Upper lobe of right lung (tissue), 1 donor: ENCODE measurements at regions not wholly inside any gene's neighbourhood (a gene's known extent, or its start where the extent isn't known, plus 50 kb on each side); places are given as distances from the start of the nearest gene placed in this dataset.

Source experiments
- ATAC-seq: fragments of 200-7000 bp; cut with Tn5 transposase; one replicate; pipeline ENCODE4 v1.9.1; 2020; ENCODE audit warnings: mild to moderate bottlenecking, moderate library complexity
- DNase-seq: peaks from one replicate; pipeline ENCODE4 v3.0.0-alpha.2; 2020
- H3K27ac ChIP-seq: fragments of 200-600 bp; one replicate; pipeline ENCODE4 v1.8.0; 2022
- H3K27me3 ChIP-seq: fragments of 200-600 bp; one replicate; pipeline ENCODE4 v1.8.0; 2022; ENCODE audit warnings: mild to moderate bottlenecking
- H3K36me3 ChIP-seq: fragments of 200-600 bp; one replicate; pipeline ENCODE4 v1.8.0; 2022
- H3K4me1 ChIP-seq: fragments of 200-600 bp; one replicate; pipeline ENCODE4 v1.8.0; 2022
- H3K4me3 ChIP-seq: fragments of 200-600 bp; one replicate; pipeline ENCODE4 v1.8.0; 2022; ENCODE audit warnings: mild to moderate bottlenecking
- H3K9me3 ChIP-seq: fragments of 200-600 bp; one replicate; pipeline ENCODE4 v1.8.0; 2022
- CTCF ChIP-seq: fragments of 200-600 bp; IDR thresholded peaks from one replicate; pipeline ENCODE4 v1.8.0; 2022; ENCODE audit warnings: antibody characterized with exemption
- intact Hi-C: fragments of 100-400 bp; cut with DNase I; formaldehyde crosslinking; loops from one replicate; pipeline ENCODE4 v1.11.0; 2022
- donor health status: DM: no; HTN: yes; CAD: no; lungs with severe emphysema.

GRCh38 chr18:76571689-76572088 is 76.6 kb upstream of the ZNF516 start:
- no peaks in the 10 kb centered on the region for H3K36me3 ChIP-seq
- no peaks in the 10 kb centered on the region for H3K9me3 ChIP-seq
- no peak for DNase-seq
- no peak overlapping the region for H3K27ac ChIP-seq
- no peaks in the 10 kb centered on the region for H3K4me1 ChIP-seq
- TF ChIP-seq CTCF: no peak
- H3K4me3 ChIP-seq: no peak overlapping the region
- intact Hi-C loops: no loop called here
- H3K27me3 ChIP-seq: no peaks in the 10 kb centered on the region
- no peak for ATAC-seq

DNA sequence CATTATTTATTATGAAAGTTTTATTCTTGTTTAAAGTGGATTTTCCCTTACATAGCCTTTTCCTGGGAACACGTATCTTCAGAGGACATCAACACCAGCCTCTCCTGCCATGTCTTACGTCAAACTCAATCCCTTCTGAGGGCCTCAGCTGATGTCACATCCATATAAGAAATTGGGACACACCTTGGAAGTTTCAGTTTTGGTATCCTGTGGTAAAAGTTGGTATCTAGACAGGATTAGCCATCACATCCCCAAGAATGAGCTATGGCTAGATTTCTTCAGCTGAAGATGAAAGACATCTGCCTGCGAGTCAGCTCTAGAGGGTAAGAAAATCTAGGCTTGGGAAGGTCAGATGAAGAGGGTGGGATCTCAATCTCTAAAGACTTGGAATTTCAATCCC is 75.8 kb upstream of the ZNF516 start:
- no peaks in the 10 kb centered on the region for H3K4me1 ChIP-seq
- intact Hi-C loops: no loop called here
- no peaks in the 10 kb centered on the region for H3K9me3 ChIP-seq
- ATAC-seq: no peak
- no peak overlapping the region for H3K4me3 ChIP-seq
- H3K36me3 ChIP-seq: no peaks in the 10 kb centered on the region
- no peak for DNase-seq
- no peak for TF ChIP-seq CTCF
- H3K27me3 ChIP-seq: no peaks in the 10 kb centered on the region
- H3K27ac ChIP-seq: no peak overlapping the region

GRCh38 chr18:76569644-76570419 is 74.8 kb upstream of the ZNF516 start:
- TF ChIP-seq CTCF: no peak
- Histone ChIP-seq H3K36me3 (no peaks in the 10 kb centered on the region), H3K27ac (no peak overlapping the region), H3K27me3 (no peaks in the 10 kb centered on the region), H3K9me3 (no peaks in the 10 kb centered on the region), H3K4me1 (no peaks in the 10 kb centered on the region), H3K4me3 (no peak overlapping the region)
- intact Hi-C loops: no loop called here
- ATAC-seq: no peak
- no peak for DNase-seq

GRCh38 chr18:76568731-76569130 is 73.7 kb upstream of the ZNF516 start:
- intact Hi-C loops: no loop called here
- no peak overlapping the region for H3K27ac ChIP-seq
- H3K27me3 ChIP-seq: no peaks in the 10 kb centered on the region
- H3K9me3 ChIP-seq: no peaks in the 10 kb centered on the region
- ATAC-seq: no peak
- TF ChIP-seq CTCF: no peak
- H3K4me3 ChIP-seq: no peak overlapping the region
- no peaks in the 10 kb centered on the region for H3K36me3 ChIP-seq
- peaks cover 6% of the 10 kb centered on the region for H3K4me1 ChIP-seq
- DNase-seq: no peak

DNA sequence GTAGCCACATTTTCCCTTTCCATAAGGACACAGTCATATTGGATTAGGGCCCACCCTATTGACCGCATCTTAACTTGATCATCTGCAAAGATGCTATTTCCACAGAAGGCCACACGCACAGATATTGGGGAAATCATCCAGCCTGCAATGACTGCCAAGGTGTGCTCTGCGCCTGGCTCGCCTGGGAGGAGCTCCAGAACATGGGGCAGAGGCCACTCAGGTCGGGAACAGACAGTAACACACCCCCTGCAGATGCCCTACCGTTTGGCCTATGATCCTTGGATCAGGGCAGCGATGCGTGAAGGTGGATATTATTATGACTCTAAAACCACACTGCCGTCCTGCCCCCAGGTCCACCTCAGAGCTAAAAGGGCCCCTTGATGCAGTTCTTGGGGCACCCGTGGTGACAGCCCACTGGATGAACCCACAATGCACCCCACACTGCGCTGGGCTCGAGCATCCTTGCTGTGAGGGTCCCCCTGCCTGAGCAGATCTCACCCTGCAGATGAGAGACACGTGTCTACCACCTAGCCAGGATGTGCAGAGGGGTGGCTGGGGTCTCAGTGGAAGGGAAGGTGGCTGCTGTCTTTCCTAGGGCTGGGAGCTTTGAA is 72.9 kb upstream of the ZNF516 start:
- DNase-seq: no peak
- no peak for ATAC-seq
- H3K4me1 ChIP-seq: peaks cover 6% of the 10 kb centered on the region
- H3K27ac ChIP-seq: no peak overlapping the region
- no peaks in the 10 kb centered on the region for H3K9me3 ChIP-seq
- no peaks in the 10 kb centered on the region for H3K27me3 ChIP-seq
- TF ChIP-seq CTCF: no peak
- H3K36me3 ChIP-seq: no peaks in the 10 kb centered on the region
- intact Hi-C loops: no loop called here
- no peak overlapping the region for H3K4me3 ChIP-seq
